ENCODE measurements at regions not wholly inside any gene's neighbourhood (a gene's known extent, or its start where the extent isn't known, plus 50 kb on each side); places are given as distances from the start of the nearest gene placed in this dataset.

DNA sequence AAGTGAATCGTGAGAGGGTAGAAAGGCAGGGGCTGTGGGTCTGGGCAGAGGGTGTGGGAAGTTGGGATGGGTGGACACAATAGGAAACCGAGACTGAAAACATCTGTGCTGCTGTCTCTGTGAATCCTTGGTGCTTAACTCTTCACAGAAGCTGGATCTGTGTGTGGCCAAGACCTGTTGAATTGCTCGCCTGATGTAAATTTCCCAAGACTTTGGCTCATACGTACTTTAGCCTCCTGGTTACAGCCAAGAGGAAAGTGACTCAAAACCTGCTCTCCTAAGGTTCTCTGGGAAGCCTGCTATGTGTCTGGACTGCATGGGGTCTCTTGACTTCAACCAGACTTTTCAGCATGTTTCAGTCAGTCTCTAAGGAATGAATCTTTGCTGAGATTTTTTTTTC lies 270.3 kb downstream of the RWDD3 start:
- CTCF ChIA-PET, result interaction anchor here (1.1 to 1.8 kb wide), 2 partner anchors 12 to 14 kb away, joined by 3 to 4 read pairs; no protein-coding TSS in a partner anchor

DNA sequence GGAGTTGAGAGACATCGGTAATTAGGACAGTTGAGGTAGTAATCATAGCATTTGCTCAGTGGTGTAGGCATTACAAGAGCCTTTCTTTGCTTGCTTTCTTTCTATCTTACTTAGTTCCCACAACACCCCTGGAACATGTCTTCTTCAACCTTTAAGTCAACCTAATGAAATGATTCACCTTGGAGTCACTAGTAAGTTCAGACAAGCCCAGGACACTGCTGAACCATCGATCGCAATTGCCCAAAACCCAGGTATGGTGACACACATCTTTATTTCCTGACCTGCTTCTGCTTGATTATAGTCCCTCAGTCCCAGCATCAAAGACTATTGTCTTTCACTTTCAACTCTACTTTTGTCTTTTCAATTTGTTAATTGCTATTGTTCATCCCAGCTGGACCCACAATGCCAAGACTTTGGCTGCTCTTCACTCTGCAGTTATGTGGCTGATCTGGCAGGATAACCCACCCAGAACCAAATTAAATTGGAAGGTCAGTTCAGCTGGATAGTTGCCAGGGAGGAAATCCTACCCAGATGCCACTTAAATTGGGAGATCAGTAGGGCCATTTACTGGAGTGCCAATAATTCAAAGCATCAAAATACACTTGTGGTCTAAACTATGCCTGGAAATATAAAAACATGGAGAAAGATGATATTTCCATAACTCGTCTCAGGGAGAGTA lies 272.9 kb downstream of the RWDD3 start:
- DNase-seq (ENCODE audit: extremely low spot score), result no peak
- CTCF ChIA-PET, result no interaction called here
- TF ChIP-seq, protein P1, sequence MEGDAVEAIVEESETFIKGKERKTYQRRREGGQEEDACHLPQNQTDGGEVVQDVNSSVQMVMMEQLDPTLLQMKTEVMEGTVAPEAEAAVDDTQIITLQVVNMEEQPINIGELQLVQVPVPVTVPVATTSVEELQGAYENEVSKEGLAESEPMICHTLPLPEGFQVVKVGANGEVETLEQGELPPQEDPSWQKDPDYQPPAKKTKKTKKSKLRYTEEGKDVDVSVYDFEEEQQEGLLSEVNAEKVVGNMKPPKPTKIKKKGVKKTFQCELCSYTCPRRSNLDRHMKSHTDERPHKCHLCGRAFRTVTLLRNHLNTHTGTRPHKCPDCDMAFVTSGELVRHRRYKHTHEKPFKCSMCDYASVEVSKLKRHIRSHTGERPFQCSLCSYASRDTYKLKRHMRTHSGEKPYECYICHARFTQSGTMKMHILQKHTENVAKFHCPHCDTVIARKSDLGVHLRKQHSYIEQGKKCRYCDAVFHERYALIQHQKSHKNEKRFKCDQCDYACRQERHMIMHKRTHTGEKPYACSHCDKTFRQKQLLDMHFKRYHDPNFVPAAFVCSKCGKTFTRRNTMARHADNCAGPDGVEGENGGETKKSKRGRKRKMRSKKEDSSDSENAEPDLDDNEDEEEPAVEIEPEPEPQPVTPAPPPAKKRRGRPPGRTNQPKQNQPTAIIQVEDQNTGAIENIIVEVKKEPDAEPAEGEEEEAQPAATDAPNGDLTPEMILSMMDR (IDR thresholded peaks at IDR 0.05; ENCODE audit: control extremely low read depth, extremely low read depth, low read depth, missing control alignments), result no peak
- POLR2A ChIA-PET, result no interaction called here

More for the DNA sequence above, 270.3 kb downstream of the RWDD3 start:
- TF ChIP-seq, protein P1 (IDR thresholded peaks at IDR 0.05; ENCODE audit: control extremely low read depth, extremely low read depth, low read depth, missing control alignments), result no peak
- no peak for DNase-seq (ENCODE audit: extremely low spot score)
- POLR2A ChIA-PET, result no interaction called here

DNA sequence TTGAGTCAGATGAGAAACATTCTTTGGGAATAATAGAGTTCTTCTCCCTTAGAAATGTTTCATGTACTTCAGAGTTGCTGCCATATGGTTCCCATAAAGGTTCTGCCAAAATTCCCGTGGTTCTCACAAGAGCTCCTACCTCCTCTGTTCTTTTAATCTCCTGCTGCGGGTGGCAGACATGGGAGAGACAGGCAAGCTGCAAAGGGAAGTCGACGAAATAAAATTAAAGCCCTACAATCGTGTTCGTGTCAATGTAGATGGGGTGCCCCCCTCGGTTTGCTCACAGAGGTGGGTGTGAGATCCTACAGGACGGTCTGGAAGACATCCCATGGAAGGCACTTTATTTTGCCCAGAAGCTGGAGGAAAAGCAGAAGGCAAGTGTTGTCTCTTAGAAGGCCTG lies 276.0 kb downstream of the RWDD3 start:
- no peak for DNase-seq (ENCODE audit: extremely low spot score)
- ChIA-PET POLR2A (no interaction called here), CTCF (no interaction called here)
- TF ChIP-seq, protein P1 (IDR thresholded peaks at IDR 0.05; ENCODE audit: control extremely low read depth, extremely low read depth, low read depth, missing control alignments), result no peak

DNA sequence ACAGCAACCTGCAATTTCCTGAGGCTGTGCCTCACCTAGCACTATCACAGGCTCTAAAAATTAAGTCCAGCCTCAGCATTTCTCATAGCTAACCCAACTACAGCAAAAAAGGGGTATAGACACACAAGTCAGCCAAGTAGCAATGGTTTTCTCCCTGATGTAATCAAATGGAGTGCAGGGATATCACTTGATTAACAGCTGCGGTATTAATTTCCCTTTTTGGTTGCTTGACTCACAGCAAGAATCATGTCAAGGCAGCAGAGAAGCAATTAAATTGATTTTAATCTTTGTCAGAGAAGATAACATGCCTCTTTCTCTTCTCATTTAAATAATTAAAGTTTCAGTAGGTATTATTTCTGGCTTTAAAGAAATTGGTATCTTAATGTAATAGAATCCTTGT lies 278.9 kb downstream of the RWDD3 start:
- POLR2A ChIA-PET, result no interaction called here

DNA sequence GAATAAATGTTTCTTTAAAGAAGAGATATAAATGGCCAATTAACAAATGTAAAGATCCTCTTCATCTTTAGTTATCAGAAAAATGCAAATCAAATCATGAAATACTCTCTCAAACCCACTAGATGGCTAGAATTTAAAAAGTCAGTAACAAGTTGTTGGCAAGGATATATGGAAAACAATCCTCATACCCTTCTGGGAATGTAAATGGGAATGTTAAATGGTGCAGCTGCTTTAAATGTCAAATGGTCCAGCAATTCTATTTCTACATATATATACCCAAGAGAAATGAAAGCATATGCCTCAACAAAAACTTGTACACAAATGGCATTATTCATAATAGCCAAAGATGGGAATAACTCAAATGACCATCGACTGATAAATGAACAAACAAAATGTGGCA lies 283.5 kb downstream of the RWDD3 start:
- ChIA-PET CTCF (no interaction called here), POLR2A (no interaction called here)
- TF ChIP-seq, protein P1 (IDR thresholded peaks at IDR 0.05; ENCODE audit: control extremely low read depth, extremely low read depth, low read depth, missing control alignments), result no peak

More for the DNA sequence above, 278.9 kb downstream of the RWDD3 start:
- no peak for DNase-seq (ENCODE audit: extremely low spot score)
- TF ChIP-seq, protein P1 (IDR thresholded peaks at IDR 0.05; ENCODE audit: control extremely low read depth, extremely low read depth, low read depth, missing control alignments), result no peak
- CTCF ChIA-PET, result interaction anchor here (0.8 kb wide), 1 partner anchor 17 kb away, joined by 3 read pairs; no protein-coding TSS in a partner anchor

DNA sequence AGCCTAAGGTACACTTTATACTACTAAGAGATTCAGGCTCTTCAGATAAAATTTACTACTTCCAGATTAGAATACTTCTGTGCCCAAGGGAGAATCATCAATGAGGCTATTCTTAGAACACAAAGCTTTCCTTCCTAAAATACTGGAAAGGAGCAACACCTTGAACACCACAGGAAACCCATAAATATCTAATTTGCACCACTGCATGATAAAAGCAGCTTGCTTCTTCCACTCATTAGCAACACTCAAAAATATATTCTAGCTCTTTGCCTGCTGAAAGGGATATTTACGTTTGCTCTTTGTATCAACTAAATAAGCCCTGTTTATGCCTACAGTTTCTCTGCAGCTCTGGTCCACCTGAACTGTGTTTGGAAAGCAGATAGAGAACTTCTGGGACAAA lies 284.3 kb downstream of the RWDD3 start:
- POLR2A ChIA-PET, result no interaction called here
- no peak for DNase-seq (ENCODE audit: extremely low spot score)
- TF ChIP-seq, protein P1 (IDR thresholded peaks at IDR 0.05; ENCODE audit: control extremely low read depth, extremely low read depth, low read depth, missing control alignments), result no peak
- CTCF ChIA-PET, result no interaction called here

More for the DNA sequence above, 283.5 kb downstream of the RWDD3 start:
- DNase-seq (ENCODE audit: extremely low spot score), result no peak

All from GM10248 (cell line).